ENCODE measurements at regions not wholly inside any gene's neighbourhood (a gene's known extent, or its start where the extent isn't known, plus 50 kb on each side); places are given as distances from the start of the nearest gene placed in this dataset.

- TF ChIP-seq FOSL2 (IDR thresholded peaks at IDR 0.05; ENCODE audit: borderline replicate concordance, low read depth) (no peak), CTCF (IDR thresholded peaks at IDR 0.05) (no peak), SIN3A (IDR thresholded peaks at IDR 0.05; ENCODE audit: borderline replicate concordance, low read depth, low read length) (no peak), REST (IDR thresholded peaks at IDR 0.05; ENCODE audit: low read depth, low read length) (no peak), GATA2 (CRISPR knock-in tag; IDR thresholded peaks at IDR 0.05) (no peak), EP300 (IDR thresholded peaks at IDR 0.05; ENCODE audit: borderline replicate concordance in 1 of 2, low read depth in 1 of 2, low read length in 1 of 2) (no peak), YY1 (IDR thresholded peaks at IDR 0.05; ENCODE audit: low read depth) (no peak), TAF1 (IDR thresholded peaks at IDR 0.05; ENCODE audit: borderline replicate concordance, low read depth, low read length) (no peak), POLR2AphosphoS5 (IDR thresholded peaks at IDR 0.05; ENCODE audit: low read depth, low read length) (no peak), RCOR1 (IDR thresholded peaks at IDR 0.05; ENCODE audit: low read length) (no peak)
Observed at GRCh38 chr5:29662876-29663275, 1530.6 kb upstream of the CDH6 start.

Measured in SK-N-SH (cell line).